OCI-LY3 (cell line): ENCODE measurements at regions not wholly inside any gene's neighbourhood (a gene's known extent, or its start where the extent isn't known, plus 50 kb on each side); places are given as distances from the start of the nearest gene placed in this dataset.
"Not testable (repeated sequence)": the region's sequence is repeated elsewhere in the genome, so short reads cannot be mapped to it uniquely, and the experiment has no call there.

ENCODE experiments used
- EZH2phosphoT487 ChIP-seq: fragments of 200-600 bp; shearing (Covaris generic); IDR thresholded peaks from 2 replicates; pipeline ENCODE4 v1.6.1; 2018; ENCODE audit warnings: antibody characterized with exemption, mixed run types, low read depth
- TF ChIP-seq, protein P1 (sequence below): fragments of 200-600, 300-600 bp; sonication (generic); IDR thresholded peaks from 2 replicates; pipeline ENCODE4 v1.5.1; 2014; ENCODE audit warnings: antibody characterized with exemption, low read length, low read depth

DNA sequence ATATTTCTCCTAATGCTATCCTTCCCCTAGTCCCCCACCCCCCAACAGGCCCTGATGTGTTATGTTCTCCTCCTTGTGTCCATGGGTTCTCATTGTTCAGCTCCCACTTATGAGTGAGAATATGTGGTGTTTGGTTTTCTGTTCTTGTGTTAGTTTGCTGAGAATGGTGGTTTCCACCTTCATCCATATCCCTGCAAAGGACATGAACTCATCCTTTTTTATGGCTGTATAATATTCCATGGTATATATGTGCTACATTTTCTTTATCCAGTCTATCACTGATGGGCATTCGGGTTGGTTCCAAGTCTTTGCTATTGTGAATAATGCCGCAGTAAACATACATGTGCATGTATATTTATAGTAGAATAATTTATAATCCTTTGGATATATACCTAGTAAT, 62.4 kb upstream of the KLF14 start:
- TF ChIP-seq, protein P1, sequence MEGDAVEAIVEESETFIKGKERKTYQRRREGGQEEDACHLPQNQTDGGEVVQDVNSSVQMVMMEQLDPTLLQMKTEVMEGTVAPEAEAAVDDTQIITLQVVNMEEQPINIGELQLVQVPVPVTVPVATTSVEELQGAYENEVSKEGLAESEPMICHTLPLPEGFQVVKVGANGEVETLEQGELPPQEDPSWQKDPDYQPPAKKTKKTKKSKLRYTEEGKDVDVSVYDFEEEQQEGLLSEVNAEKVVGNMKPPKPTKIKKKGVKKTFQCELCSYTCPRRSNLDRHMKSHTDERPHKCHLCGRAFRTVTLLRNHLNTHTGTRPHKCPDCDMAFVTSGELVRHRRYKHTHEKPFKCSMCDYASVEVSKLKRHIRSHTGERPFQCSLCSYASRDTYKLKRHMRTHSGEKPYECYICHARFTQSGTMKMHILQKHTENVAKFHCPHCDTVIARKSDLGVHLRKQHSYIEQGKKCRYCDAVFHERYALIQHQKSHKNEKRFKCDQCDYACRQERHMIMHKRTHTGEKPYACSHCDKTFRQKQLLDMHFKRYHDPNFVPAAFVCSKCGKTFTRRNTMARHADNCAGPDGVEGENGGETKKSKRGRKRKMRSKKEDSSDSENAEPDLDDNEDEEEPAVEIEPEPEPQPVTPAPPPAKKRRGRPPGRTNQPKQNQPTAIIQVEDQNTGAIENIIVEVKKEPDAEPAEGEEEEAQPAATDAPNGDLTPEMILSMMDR: not testable (repeated sequence)
- not testable (repeated sequence) for TF ChIP-seq EZH2phosphoT487
